Suprapubic skin (tissue), 4 donors: ENCODE measurements at regions not wholly inside any gene's neighbourhood (a gene's known extent, or its start where the extent isn't known, plus 50 kb on each side); places are given as distances from the start of the nearest gene placed in this dataset.

Experiments used
- CTCF ChIP-seq, 2 donors: fragments of 200-600 bp in 1 of 2; fragments of 450-650 bp in 1 of 2; sonication (generic) in 1 of 2; IDR thresholded peaks; one replicate each; pipeline ENCODE4 v1.5.1; 2016 to 2019; ENCODE audit warnings: antibody characterized with exemption in 2 of 2, mild to moderate bottlenecking in 1 of 2, moderate library complexity in 1 of 2
- EP300 ChIP-seq: sonication (generic); formaldehyde crosslinking; IDR thresholded peaks from one replicate; pipeline ENCODE4 v1.6.1; 2017; ENCODE audit warnings: antibody characterized with exemption
- POLR2AphosphoS5 ChIP-seq, 3 donors: sonication (generic); formaldehyde crosslinking; IDR thresholded peaks; one replicate each; pipeline ENCODE4 v1.6.1; 2017; ENCODE audit warnings: antibody characterized with exemption in 3 of 3

GRCh38 chr15:26443321-26443720 lies 329.5 kb downstream of the GABRB3 start:
- TF ChIP-seq CTCF (IDR thresholded peaks at IDR 0.05), result no peak
- no peak for TF ChIP-seq POLR2AphosphoS5 (IDR thresholded peaks at IDR 0.05)
- TF ChIP-seq EP300, result no peak
